ENCODE measurements at regions not wholly inside any gene's neighbourhood (a gene's known extent, or its start where the extent isn't known, plus 50 kb on each side); places are given as distances from the start of the nearest gene placed in this dataset.

DNA sequence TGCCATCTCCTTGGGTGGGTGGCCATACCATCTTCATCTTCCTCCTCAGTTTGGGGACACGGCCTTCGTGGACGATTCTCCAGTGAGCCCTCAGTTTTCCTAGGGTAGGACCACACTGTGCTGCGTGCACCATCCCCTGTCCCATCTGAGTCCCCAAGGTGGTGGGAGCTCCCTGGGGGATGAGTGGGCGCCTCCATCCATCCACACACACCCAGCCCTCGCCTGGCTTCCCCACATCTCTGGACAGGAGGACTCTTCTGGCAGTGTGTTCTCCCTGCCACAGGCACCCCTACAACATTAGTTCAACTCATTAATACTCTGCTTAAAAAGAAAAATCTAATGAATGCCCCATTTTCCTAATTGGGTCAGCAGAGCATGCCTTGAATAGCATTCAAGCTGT, 408.5 kb downstream of the SHANK2 start:
- H3K36me3 ChIP-seq = no peaks in the 10 kb centered on the region
- H3K27me3 ChIP-seq = no peaks in the 10 kb centered on the region
- H3K27ac ChIP-seq = no peak overlapping the region
- H3K4me1 ChIP-seq = no peaks in the 10 kb centered on the region
- peaks cover 0 to 40% (median 0%) of the 10 kb centered on the region in 4 donors for H3K9me3 ChIP-seq
- WGBS, 2 donors = 89 to 95% methylated on average over 6 of the region's 6 CpGs
- DNase-seq (ENCODE audit: low spot score in 2 of 2) = no peak
- no peak for TF ChIP-seq EP300 (IDR thresholded peaks at IDR 0.05)
- TF ChIP-seq POLR2A (IDR thresholded peaks at IDR 0.05) = no peak
- TF ChIP-seq, protein P1, sequence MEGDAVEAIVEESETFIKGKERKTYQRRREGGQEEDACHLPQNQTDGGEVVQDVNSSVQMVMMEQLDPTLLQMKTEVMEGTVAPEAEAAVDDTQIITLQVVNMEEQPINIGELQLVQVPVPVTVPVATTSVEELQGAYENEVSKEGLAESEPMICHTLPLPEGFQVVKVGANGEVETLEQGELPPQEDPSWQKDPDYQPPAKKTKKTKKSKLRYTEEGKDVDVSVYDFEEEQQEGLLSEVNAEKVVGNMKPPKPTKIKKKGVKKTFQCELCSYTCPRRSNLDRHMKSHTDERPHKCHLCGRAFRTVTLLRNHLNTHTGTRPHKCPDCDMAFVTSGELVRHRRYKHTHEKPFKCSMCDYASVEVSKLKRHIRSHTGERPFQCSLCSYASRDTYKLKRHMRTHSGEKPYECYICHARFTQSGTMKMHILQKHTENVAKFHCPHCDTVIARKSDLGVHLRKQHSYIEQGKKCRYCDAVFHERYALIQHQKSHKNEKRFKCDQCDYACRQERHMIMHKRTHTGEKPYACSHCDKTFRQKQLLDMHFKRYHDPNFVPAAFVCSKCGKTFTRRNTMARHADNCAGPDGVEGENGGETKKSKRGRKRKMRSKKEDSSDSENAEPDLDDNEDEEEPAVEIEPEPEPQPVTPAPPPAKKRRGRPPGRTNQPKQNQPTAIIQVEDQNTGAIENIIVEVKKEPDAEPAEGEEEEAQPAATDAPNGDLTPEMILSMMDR (IDR thresholded peaks at IDR 0.05) = no peak
- no peak overlapping the region for H3K4me3 ChIP-seq

- TF ChIP-seq POLR2A (IDR thresholded peaks at IDR 0.05) (no peak), EP300 (IDR thresholded peaks at IDR 0.05) (no peak)
- 87 to 90% methylated on average over 14 of the region's 14 CpGs for WGBS, 2 donors
- H3K4me1 ChIP-seq = no peaks in the 10 kb centered on the region
- no peak overlapping the region for H3K4me3 ChIP-seq
- H3K36me3 ChIP-seq = no peaks in the 10 kb centered on the region
- no peak overlapping the region for H3K27ac ChIP-seq
- H3K27me3 ChIP-seq = no peaks in the 10 kb centered on the region
- H3K9me3 ChIP-seq = peaks cover 0 to 40% (median 0%) of the 10 kb centered on the region in 4 donors
- DNase-seq (ENCODE audit: low spot score in 2 of 2) = no peak
These were observed 408.0 kb downstream of the SHANK2 start for GRCh38 chr11:70844387-70844786.

- no peak overlapping the region for H3K4me3 ChIP-seq
- peaks cover 0 to 46% (median 0%) of the 10 kb centered on the region in 4 donors for H3K9me3 ChIP-seq
- H3K36me3 ChIP-seq = no peaks in the 10 kb centered on the region
- 48 to 55% methylated on average over 16 of the region's 16 CpGs for WGBS, 2 donors
- TF ChIP-seq EP300 (IDR thresholded peaks at IDR 0.05) (no peak), POLR2A (IDR thresholded peaks at IDR 0.05) (no peak)
- TF ChIP-seq, protein P1 (IDR thresholded peaks at IDR 0.05) = no peak
- H3K27ac ChIP-seq = no peak overlapping the region
- no peak for DNase-seq (ENCODE audit: low spot score in 2 of 2)
- H3K4me1 ChIP-seq = no peaks in the 10 kb centered on the region
- H3K27me3 ChIP-seq = no peaks in the 10 kb centered on the region
These were observed 406.8 kb downstream of the SHANK2 start for GRCh38 chr11:70845591-70846041.

DNA sequence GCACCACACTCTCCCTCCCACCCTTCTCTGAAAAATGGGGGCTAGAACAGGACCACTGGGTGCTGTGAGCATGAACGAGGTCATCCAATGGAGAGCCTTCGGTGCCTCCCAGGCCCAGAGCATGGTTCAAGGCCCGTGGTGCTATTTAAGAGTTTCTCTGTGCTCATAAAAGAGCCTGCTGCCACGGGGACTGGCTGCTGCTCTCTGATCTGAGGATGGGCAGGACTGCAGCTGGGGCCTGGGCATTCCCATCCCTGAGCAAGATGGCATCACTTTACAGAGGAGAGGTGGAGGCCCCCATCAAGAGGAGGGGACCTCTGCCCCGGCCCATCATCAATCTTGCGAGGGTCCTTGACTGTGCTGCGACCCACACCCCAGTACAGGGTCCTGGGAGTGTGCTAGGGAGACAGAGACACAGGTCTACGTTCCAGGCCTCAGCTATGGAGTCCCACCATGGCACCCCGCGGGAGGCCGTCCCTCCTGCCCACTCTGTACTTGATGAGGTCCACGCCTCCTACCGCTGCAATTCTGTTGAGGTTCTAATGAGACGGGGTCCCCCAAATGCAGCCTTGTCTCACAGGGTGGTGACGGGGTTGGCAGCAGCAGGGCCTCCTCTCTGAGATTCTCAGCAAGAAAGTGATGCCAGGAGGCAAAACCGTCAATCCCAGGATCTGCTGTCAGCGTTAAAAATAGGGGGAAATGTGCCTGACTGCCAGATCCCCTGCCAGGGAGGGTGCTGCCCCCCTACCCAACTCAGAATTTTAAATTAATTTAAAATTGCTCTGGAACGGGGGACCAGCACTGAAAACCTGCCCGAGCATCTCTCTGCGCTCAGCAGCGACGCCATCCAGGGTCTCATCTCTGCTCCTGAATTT, 405.4 kb downstream of the SHANK2 start:
- H3K4me3 ChIP-seq = no peak overlapping the region
- 86 to 88% methylated on average over 15 to 16 of the region's 22 CpGs for WGBS, 2 donors
- TF ChIP-seq, protein P1 (IDR thresholded peaks at IDR 0.05) = no peak
- no peak for TF ChIP-seq EP300 (IDR thresholded peaks at IDR 0.05)
- no peak for TF ChIP-seq POLR2A (IDR thresholded peaks at IDR 0.05)
- H3K27ac ChIP-seq = no peak overlapping the region
- no peaks in the 10 kb centered on the region for H3K4me1 ChIP-seq
- no peaks in the 10 kb centered on the region for H3K27me3 ChIP-seq
- no peak for DNase-seq (ENCODE audit: low spot score in 2 of 2)
- H3K36me3 ChIP-seq = no peaks in the 10 kb centered on the region
- H3K9me3 ChIP-seq = peaks cover 0 to 56% (median 0%) of the 10 kb centered on the region in 4 donors

DNA sequence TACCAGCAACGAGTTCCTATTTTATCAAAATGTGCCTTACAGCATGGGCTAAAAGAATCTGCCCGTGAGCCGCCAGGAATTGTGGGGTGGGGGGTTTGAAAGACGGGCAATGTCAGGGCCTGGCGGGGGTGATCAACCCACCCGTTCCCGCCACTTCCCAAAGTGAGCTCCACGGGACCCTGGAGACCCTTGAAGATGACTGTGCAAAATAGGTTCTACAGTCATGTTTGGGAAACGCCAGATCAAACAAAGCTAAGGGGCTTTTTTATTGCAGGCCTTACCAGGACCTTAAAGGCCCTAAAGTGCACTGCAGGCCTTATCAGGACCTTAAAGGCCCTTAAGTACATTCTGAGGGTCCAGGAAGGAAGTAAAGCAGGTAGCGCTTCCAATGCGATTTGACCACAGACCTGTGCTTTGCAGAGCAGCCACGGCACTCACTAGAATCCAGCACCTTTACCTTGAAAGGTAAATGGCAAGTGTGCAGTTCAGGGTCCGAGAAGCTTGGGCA, 404.1 kb downstream of the SHANK2 start:
- H3K4me1 ChIP-seq = no peaks in the 10 kb centered on the region

More for the DNA sequence above, 404.1 kb downstream of the SHANK2 start:
- Histone ChIP-seq H3K9me3 (peaks cover 0 to 56% (median 0%) of the 10 kb centered on the region in 4 donors), H3K36me3 (no peaks in the 10 kb centered on the region), H3K27ac (no peak overlapping the region), H3K27me3 (no peaks in the 10 kb centered on the region), H3K4me3 (no peak overlapping the region)
- WGBS, 2 donors = 87 to 89% methylated on average over 12 to 13 of the region's 13 CpGs
- TF ChIP-seq POLR2A (IDR thresholded peaks at IDR 0.05) (no peak), EP300 (IDR thresholded peaks at IDR 0.05) (no peak)
- TF ChIP-seq, protein P1 (IDR thresholded peaks at IDR 0.05) = no peak
- no peak for DNase-seq (ENCODE audit: low spot score in 2 of 2)
